CD14-positive monocyte (primary cell): ENCODE measurements at regions not wholly inside any gene's neighbourhood (a gene's known extent, or its start where the extent isn't known, plus 50 kb on each side); places are given as distances from the start of the nearest gene placed in this dataset.

Experiments
- DNase-seq, 3 donors: peaks; one replicate each; pipeline ENCODE4 v3.0.0-alpha.2; 2011 to 2022
- H2AFZ ChIP-seq: 2 replicates; pipeline ENCODE4 v1.6.0; 2012; ENCODE audit warnings: mild to moderate bottlenecking, low read depth, low read length, inconsistent platforms; ENCODE audit not compliant: insufficient read depth, poor library complexity, severe bottlenecking
- H3K27ac ChIP-seq, 2 donors: 1 replicate in 1 of 2; 2 replicates in 1 of 2; pipeline ENCODE4 v1.5.1; 2012 to 2013; ENCODE audit warnings: low read length in 2 of 2, control low read depth in 1 of 2, inconsistent platforms in 1 of 2, low read depth in 1 of 2, mild to moderate bottlenecking in 1 of 2
- H3K27me3 ChIP-seq, 2 donors: one replicate each; pipeline versions ENCODE4 v1.6.0 to v1.6.1; 2011 to 2013; ENCODE audit warnings: low read length in 2 of 2; ENCODE audit not compliant: control insufficient read depth in 2 of 2, insufficient read depth in 2 of 2
- H3K36me3 ChIP-seq, 2 donors: replicated peaks in 1 of 2; 1 replicate in 1 of 2; 2 replicates in 1 of 2; pipeline versions ENCODE4 v1.5.1 to v1.6.1; 2012 to 2013; ENCODE audit warnings: low read length in 2 of 2, control low read depth in 1 of 2, inconsistent platforms in 1 of 2, mild to moderate bottlenecking in 1 of 2; ENCODE audit not compliant: insufficient read depth in 2 of 2, control insufficient read depth in 1 of 2
- H3K4me1 ChIP-seq, 2 donors: 1 replicate in 1 of 2; 2 replicates in 1 of 2; pipeline versions ENCODE4 v1.5.1 to v1.6.1; 2012 to 2013; ENCODE audit warnings: low read length in 2 of 2, control low read depth in 1 of 2, inconsistent platforms in 1 of 2, mild to moderate bottlenecking in 1 of 2, moderate library complexity in 1 of 2; ENCODE audit not compliant: insufficient read depth in 2 of 2, control insufficient read depth in 1 of 2
- H3K4me2 ChIP-seq: replicated peaks from 2 replicates; pipeline ENCODE3; 2012; ENCODE audit warnings: low read length, moderate library complexity, mild to moderate bottlenecking; ENCODE audit not compliant: poor library complexity, severe bottlenecking; ENCODE audit errors: extremely low read depth
- H3K4me3 ChIP-seq, 3 experiments: fragments of 200-600 bp in 1 of 3; sonication (generic) in 1 of 3; replicated peaks in 1 of 3; 1 replicate in 2 of 3; 2 replicates in 1 of 3; pipeline ENCODE4 v1.5.1; 2011 to 2013; ENCODE audit warnings: low read length in 3 of 3, mild to moderate bottlenecking in 3 of 3, control low read depth in 2 of 3, low read depth in 2 of 3, inconsistent platforms in 1 of 3, moderate library complexity in 1 of 3
- H3K79me2 ChIP-seq: 2 replicates; pipeline ENCODE4 v1.6.0; 2012; ENCODE audit warnings: mild to moderate bottlenecking, control low read depth, inconsistent platforms, low read length, moderate library complexity; ENCODE audit not compliant: insufficient read depth
- H3K9ac ChIP-seq: 2 replicates; pipeline ENCODE4 v1.6.0; 2017; ENCODE audit warnings: low read length, mild to moderate bottlenecking; ENCODE audit not compliant: insufficient read depth, poor library complexity, severe bottlenecking
- H3K9me3 ChIP-seq, 2 donors: replicated peaks in 1 of 2; 1 replicate in 1 of 2; 2 replicates in 1 of 2; pipeline versions ENCODE4 v1.5.1 to v1.6.1; 2012 to 2013; ENCODE audit warnings: low read length in 2 of 2, control low read depth in 1 of 2; ENCODE audit not compliant: control insufficient read depth in 1 of 2, insufficient read depth in 1 of 2
- H4K20me1 ChIP-seq: 2 replicates; pipeline ENCODE4 v1.6.0; 2012; ENCODE audit warnings: mild to moderate bottlenecking, low read length, control low read depth, moderate library complexity; ENCODE audit not compliant: insufficient read depth
- H3K27ac Mint-ChIP-seq, 7 donors: one replicate each; pipeline ENCODE4 v1.8.0; 2020; ENCODE audit warnings: mild to moderate bottlenecking in 7 of 7, mixed read lengths in 7 of 7, moderate library complexity in 6 of 7, inconsistent platforms in 2 of 7
- H3K27me3 Mint-ChIP-seq, 3 donors: one replicate each; pipeline ENCODE4 v1.8.0; 2021 to 2022; ENCODE audit warnings: low read depth in 3 of 3, mild to moderate bottlenecking in 3 of 3, mixed read lengths in 3 of 3, moderate library complexity in 3 of 3, inconsistent platforms in 1 of 3
- H3K36me3 Mint-ChIP-seq, 2 donors: one replicate each; pipeline ENCODE4 v1.8.0; 2020; ENCODE audit warnings: mixed read lengths in 2 of 2, inconsistent platforms in 1 of 2, mild to moderate bottlenecking in 1 of 2
- H3K4me1 Mint-ChIP-seq: one replicate; pipeline ENCODE4 v1.8.0; 2020; ENCODE audit warnings: mild to moderate bottlenecking, mixed read lengths
- H3K4me3 Mint-ChIP-seq, 2 donors: one replicate each; pipeline ENCODE4 v1.8.0; 2020; ENCODE audit warnings: mild to moderate bottlenecking in 2 of 2, mixed read lengths in 2 of 2, moderate library complexity in 1 of 2
- H3K9me3 Mint-ChIP-seq, 7 donors: one replicate each; pipeline ENCODE4 v1.8.0; 2020 to 2022; ENCODE audit warnings: mixed read lengths in 7 of 7, mild to moderate bottlenecking in 6 of 7, moderate library complexity in 6 of 7, inconsistent platforms in 2 of 7
- WGBS: methylation state at CpG from one replicate; pipeline ENCODE4 v1.1.5; 2013; ENCODE audit warnings: missing lambda C conversion rate; ENCODE audit not compliant: insufficient coverage; 5-methylcytosine and 5-hydroxymethylcytosine counted together
- intact Hi-C, 2 donors: fragments of 100-400 bp; cut with micrococcal nuclease; formaldehyde crosslinking; loops; one replicate each; pipeline versions ENCODE4 v1.15.0 to v1.15.1; 2023
- TF ChIP-seq, protein P1 (sequence below): fragments of 200-600 bp; IDR thresholded peaks from one replicate; pipeline ENCODE4 v1.8.0; 2022; ENCODE audit warnings: antibody characterized with exemption, mild to moderate bottlenecking

DNA sequence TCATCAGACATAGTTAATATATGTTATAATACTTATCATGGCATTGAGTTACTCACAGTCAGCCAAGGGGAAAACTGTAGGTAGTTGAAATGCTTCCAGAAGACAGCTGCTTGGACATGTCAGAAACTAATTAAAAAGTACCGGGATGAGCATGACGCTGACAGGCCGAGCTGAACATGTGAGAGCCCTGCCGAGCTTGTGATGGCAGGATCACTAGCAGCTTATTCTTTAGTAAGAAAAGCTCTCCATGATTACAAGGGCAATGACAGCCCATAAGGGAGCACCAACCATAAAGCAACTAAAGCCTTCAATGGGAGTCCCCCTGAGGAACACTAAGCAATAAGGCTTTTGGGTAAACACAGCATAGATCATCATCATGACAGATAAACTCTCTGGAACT is 435.6 kb downstream of the TLL1 start:
- Histone ChIP-seq H3K4me1 (no peaks in the 10 kb centered on the region), H3K4me3 (no peak overlapping the region), H3K4me2 (no peak overlapping the region), H3K27me3 (no peaks in the 10 kb centered on the region), H3K27ac (no peak overlapping the region), H3K9ac (no peak overlapping the region), H3K79me2 (no peaks in the 10 kb centered on the region), H3K9me3 (no peaks in the 10 kb centered on the region), H4K20me1 (no peaks in the 10 kb centered on the region), H3K36me3 (no peaks in the 10 kb centered on the region), H2AFZ (no peak overlapping the region)
- H3K9me3 Mint-ChIP-seq = peaks cover 0 to 8% (median 2%) of the 10 kb centered on the region in 7 donors
- peaks cover 8% of the 10 kb centered on the region for H3K4me1 Mint-ChIP-seq
- no peaks in the 10 kb centered on the region for H3K36me3 Mint-ChIP-seq
- no peak for DNase-seq
- intact Hi-C loops = no loop called here
- H3K27ac Mint-ChIP-seq = no peak overlapping the region
- H3K27me3 Mint-ChIP-seq = no peaks in the 10 kb centered on the region
- H3K4me3 Mint-ChIP-seq = no peak overlapping the region
- 100% methylated on average over 4 of the region's 4 CpGs for WGBS
- TF ChIP-seq, protein P1, sequence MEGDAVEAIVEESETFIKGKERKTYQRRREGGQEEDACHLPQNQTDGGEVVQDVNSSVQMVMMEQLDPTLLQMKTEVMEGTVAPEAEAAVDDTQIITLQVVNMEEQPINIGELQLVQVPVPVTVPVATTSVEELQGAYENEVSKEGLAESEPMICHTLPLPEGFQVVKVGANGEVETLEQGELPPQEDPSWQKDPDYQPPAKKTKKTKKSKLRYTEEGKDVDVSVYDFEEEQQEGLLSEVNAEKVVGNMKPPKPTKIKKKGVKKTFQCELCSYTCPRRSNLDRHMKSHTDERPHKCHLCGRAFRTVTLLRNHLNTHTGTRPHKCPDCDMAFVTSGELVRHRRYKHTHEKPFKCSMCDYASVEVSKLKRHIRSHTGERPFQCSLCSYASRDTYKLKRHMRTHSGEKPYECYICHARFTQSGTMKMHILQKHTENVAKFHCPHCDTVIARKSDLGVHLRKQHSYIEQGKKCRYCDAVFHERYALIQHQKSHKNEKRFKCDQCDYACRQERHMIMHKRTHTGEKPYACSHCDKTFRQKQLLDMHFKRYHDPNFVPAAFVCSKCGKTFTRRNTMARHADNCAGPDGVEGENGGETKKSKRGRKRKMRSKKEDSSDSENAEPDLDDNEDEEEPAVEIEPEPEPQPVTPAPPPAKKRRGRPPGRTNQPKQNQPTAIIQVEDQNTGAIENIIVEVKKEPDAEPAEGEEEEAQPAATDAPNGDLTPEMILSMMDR = no peak

DNA sequence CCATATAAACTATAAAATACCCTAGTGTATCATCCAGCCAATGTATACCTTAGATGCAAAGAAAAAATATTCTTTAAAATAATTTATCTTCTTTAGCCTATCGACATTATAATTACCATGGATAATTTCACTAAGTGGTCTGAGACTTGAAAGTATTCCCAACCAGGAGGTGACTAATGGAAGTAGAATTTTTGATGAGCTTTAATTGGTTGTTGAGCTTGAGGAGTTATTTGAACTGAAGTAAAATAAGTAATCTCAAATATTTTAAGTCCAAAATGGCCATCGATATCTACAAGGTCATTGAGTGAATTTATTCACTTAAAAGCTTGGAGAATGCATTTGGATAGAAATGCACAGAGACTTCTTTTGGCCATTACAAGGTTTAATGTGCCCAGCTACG is 436.2 kb downstream of the TLL1 start:
- WGBS = 83% methylated on average over 1 of the region's 3 CpGs
- peaks cover 8% of the 10 kb centered on the region for H3K4me1 Mint-ChIP-seq
- H3K27me3 Mint-ChIP-seq = no peaks in the 10 kb centered on the region
- H3K4me2 ChIP-seq = no peak overlapping the region
- no peak overlapping the region for H3K9ac ChIP-seq
- H3K36me3 ChIP-seq = no peaks in the 10 kb centered on the region
- H4K20me1 ChIP-seq = no peaks in the 10 kb centered on the region
- H3K27ac Mint-ChIP-seq = no peak overlapping the region
- H3K4me1 ChIP-seq = no peaks in the 10 kb centered on the region
- no peak overlapping the region for H3K4me3 Mint-ChIP-seq
- peaks cover 0 to 6% (median 2%) of the 10 kb centered on the region in 7 donors for H3K9me3 Mint-ChIP-seq
- H3K4me3 ChIP-seq = no peak overlapping the region
- H3K36me3 Mint-ChIP-seq = no peaks in the 10 kb centered on the region
- no peak overlapping the region for H3K27ac ChIP-seq
- H3K79me2 ChIP-seq = no peaks in the 10 kb centered on the region
- no peaks in the 10 kb centered on the region for H3K9me3 ChIP-seq
- H3K27me3 ChIP-seq = no peaks in the 10 kb centered on the region
- no peak for DNase-seq
- intact Hi-C loops = no loop called here
- TF ChIP-seq, protein P1 = no peak
- no peak overlapping the region for H2AFZ ChIP-seq
